ENCODE measurements at regions not wholly inside any gene's neighbourhood (a gene's known extent, or its start where the extent isn't known, plus 50 kb on each side); places are given as distances from the start of the nearest gene placed in this dataset.

DNA sequence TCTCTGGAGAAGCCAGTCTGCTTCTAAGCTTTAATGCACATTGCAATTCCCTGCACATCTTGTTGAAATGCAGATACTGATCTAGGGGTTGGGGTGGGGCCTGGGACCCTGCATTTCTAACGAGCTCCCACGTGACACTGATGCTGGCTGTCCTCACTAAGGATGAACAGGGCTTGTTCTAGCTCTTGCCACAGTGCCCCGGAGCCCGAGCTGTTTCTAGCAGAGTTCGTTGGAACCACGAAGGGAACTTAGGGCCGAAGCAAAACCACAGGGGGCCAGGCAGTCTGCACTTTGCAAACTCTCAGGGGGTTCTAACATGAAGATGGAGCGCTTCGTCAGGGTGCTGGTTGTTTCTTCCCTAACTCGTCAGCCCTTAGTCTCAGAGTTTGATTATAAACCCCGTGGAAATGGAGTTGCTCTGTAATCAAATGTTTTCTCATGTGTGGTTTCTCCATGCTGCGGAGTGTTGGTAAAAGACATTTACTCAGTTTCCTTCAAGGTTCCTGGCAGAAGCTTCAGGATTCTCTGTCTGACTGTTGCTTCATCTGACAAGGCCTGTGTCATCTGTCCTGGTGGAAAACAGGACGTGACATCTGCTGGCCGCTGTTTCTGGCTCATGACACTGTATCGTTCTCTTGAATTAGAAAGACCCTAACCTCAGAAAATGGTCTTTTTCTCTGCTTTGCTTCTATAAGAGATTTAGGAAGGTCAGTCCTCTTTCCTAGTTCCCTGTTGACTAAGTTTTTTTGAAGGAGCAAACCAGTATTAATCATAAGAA is 221.5 kb downstream of the TEX29 start:
- H3K27me3 Mint-ChIP-seq (ENCODE audit: insufficient read depth), result peaks cover 6% of the 10 kb centered on the region
- H3K9me3 Mint-ChIP-seq, result peaks cover 30% of the 10 kb centered on the region
- no peaks in the 10 kb centered on the region; the same call in 1 of the 2 replicates for H3K36me3 Mint-ChIP-seq (ENCODE audit: low read depth)
- H3K4me3 Mint-ChIP-seq, result no peak overlapping the region
- no peak for DNase-seq
- TF ChIP-seq CTCF (IDR thresholded peaks at IDR 0.05), result no peak
- H3K4me1 Mint-ChIP-seq (ENCODE audit: low read depth), result no peaks in the 10 kb centered on the region
- no peak overlapping the region for H3K27ac Mint-ChIP-seq

GRCh38 chr13:111542530-111543341 is 222.3 kb downstream of the TEX29 start:
- peaks cover 6% of the 10 kb centered on the region for H3K27me3 Mint-ChIP-seq (ENCODE audit: insufficient read depth)
- H3K4me1 Mint-ChIP-seq (ENCODE audit: low read depth), result no peaks in the 10 kb centered on the region
- no peak for DNase-seq
- no peak for TF ChIP-seq CTCF (IDR thresholded peaks at IDR 0.05)
- no peak overlapping the region for H3K4me3 Mint-ChIP-seq
- H3K9me3 Mint-ChIP-seq, result peaks cover 29% of the 10 kb centered on the region
- no peaks in the 10 kb centered on the region; the same call in 1 of the 2 replicates for H3K36me3 Mint-ChIP-seq (ENCODE audit: low read depth)
- no peak overlapping the region for H3K27ac Mint-ChIP-seq

DNA sequence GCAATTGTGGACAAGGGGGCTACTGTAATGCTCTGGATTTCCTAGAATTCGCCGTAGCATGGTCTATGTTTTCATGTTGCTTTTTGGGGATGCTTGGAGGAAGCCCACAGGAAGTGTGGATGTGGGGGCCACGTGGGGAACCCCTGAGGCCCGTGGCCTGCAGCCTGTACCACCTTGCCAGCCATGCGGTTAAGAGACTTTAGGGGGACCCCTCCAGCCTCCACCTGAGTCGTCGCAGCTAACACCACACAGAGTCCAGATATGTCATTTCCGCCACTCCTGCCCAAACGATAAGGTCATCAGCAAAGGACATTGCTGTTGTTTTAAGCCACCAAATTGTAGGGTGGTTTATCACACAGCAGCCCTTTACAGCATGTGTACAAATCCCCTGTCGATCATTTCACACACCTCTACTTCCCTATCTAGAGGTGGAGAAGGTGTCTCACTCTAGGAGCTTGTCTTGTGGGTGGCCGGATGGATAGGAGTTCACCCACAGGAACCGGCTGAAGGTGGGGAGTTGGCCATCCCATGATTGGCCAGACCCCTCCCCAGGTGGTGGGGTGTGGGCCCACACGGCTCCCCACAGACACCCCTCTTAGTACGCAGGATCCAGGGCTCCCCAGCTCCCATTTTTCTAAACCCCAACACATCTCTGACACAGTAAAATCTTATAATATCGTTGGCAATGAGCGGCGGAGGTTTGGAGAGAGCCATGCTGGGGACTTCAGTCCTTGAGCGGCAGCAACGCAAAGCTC is 226.7 kb downstream of the TEX29 start:
- no peak for DNase-seq
- H3K4me3 Mint-ChIP-seq, result no peak overlapping the region
- H3K27me3 Mint-ChIP-seq (ENCODE audit: insufficient read depth), result no peaks in the 10 kb centered on the region
- H3K27ac Mint-ChIP-seq, result no peak overlapping the region
- TF ChIP-seq CTCF (IDR thresholded peaks at IDR 0.05), result no peak
- H3K9me3 Mint-ChIP-seq, result peaks cover 41% of the 10 kb centered on the region
- no peaks in the 10 kb centered on the region; the same call in 1 of the 2 replicates for H3K36me3 Mint-ChIP-seq (ENCODE audit: low read depth)
- H3K4me1 Mint-ChIP-seq (ENCODE audit: low read depth), result no peaks in the 10 kb centered on the region

DNA sequence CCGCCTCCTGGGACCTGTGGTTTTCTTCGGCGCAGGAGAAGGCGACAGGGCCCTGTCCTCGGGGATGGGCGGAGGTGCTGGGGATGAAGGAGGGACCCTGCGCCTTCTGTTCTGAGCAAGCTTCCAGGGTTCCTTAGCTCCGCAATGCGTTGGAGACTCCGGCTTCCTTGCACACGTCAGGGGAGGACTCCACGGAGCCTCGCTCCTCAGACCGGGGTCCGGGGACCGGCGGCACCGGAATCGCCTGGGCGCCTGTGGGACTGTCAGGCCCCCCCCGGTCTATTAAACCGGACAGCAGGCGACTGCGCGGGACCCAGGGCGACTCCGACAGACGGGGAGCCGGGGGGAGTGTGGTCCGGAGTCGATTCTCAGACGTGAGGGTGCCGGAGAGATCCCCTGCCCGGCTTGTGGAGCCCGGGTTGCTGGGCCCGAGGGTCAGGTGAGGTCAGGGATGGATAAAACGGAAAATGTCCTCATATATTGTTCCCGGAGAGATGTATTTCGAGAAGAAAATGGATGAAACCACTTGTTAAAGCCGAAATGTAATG is 227.4 kb downstream of the TEX29 start:
- Mint-ChIP-seq H3K27me3 (ENCODE audit: insufficient read depth) (no peaks in the 10 kb centered on the region), H3K27ac (no peak overlapping the region), H3K4me3 (no peak overlapping the region), H3K36me3 (ENCODE audit: low read depth) (no peaks in the 10 kb centered on the region), H3K4me1 (ENCODE audit: low read depth) (no peaks in the 10 kb centered on the region), H3K9me3 (peaks cover 47% of the 10 kb centered on the region)
- no peak for TF ChIP-seq CTCF (IDR thresholded peaks at IDR 0.05)
- DNase-seq, result no peak

DNA sequence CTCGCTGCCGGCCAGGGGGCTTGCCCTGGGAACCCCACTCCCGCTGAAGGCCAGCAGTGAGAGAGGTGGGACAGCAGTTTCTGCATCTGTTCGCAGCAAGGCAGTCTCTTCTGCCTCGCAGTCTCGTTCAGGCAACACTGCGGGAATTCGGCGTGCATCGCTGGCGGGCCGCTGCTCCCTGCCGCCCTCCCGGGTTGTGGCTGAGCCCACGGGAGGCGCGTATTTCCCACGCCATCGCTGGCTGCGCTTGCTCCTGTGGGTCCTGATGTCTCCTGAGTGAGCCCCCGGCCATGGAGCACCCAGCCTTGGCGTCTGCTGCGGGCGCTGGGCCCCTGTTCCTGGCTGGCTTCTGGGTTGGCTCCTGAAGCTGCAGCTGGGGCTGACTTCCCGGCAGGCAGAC is 227.9 kb downstream of the TEX29 start:
- Mint-ChIP-seq H3K9me3 (peaks cover 52% of the 10 kb centered on the region), H3K27ac (no peak overlapping the region), H3K36me3 (ENCODE audit: low read depth) (no peaks in the 10 kb centered on the region), H3K4me3 (no peak overlapping the region), H3K4me1 (ENCODE audit: low read depth) (no peaks in the 10 kb centered on the region), H3K27me3 (ENCODE audit: insufficient read depth) (no peaks in the 10 kb centered on the region)
- TF ChIP-seq CTCF (IDR thresholded peaks at IDR 0.05), result no peak
- no peak for DNase-seq
